ENCODE measurements at regions not wholly inside any gene's neighbourhood (a gene's known extent, or its start where the extent isn't known, plus 50 kb on each side); places are given as distances from the start of the nearest gene placed in this dataset.

DNA sequence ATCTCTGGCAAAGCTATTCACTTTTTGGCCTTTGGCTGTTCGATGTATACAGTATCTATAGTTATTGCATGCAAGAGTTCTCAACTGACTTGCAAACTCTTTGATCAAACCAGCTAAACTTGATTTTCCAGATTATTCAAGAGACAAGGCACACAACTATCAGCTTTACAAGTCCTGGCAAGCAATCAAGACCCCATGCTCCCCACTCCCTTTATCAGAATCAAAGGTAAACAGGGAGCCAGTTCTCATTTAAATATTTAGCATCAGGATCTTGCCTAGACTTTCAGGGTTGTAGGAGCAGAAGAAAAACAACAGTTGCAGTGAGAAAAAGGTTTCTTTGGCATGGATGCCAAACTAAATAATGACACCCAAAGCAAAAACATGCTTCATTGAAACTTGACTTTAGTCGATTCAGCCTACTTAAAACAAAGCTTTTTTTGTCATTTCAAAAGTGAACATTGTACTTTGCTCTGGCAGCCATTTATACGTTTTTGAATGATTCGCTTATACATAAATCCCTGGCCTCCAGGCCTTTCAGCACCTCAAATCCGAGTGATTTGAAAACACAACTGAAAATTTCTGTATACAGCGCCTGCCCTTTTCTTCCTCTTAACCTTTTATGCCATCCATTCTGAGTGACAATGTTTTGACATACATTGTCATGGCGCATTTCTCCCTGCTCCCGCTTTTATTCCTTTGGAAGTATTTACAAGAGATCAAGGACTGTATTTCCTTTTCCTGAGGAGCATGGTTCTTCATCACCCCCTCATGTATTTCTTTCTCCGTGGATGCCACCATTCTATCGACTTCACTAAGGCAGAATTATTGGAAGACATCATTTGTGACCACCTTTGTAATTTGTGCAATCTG, 340.8 kb downstream of the KLF5 start:
- intact Hi-C loops (cut with DNase I), result no loop called here
- no peak overlapping the region for H3K27ac ChIP-seq

DNA sequence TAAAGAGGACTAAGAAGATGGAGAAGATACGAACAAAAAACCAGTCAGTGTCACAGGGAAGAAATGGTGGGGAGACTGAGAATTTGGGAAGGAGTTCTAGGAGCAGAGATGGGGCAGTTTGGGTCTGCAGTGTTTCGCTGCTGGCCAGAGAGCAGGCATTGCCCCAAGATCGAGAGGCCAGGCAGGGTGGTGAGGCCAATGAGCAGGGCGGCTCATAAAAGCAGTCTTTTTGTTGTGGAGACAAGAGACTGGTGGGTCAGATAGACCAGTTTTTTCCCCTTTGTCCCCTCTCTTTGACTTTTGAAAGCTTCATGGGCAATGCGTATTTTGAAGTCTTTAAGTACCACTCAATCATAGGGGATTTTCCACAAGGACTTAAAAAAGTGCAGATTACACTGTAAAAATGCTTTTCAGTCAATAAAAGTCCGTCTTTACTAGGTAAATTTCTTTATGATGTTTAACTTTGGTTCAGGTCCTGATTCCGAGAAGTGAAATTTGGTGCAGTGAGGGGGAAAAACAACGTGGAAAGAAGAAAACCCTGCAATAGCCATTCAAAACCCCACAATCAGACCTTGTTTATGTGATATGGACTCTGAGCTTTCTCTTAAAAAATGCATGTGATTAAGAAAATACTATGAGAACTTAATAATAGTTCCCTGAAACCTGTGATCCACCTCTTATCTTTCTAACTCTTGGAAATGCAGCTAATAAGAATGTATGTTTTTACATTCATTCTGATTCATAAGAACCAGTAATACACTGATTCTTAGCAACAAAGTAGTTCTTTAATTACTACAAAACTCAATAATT, 338.9 kb downstream of the KLF5 start:
- no peaks in the 10 kb centered on the region for H3K36me3 ChIP-seq
- intact Hi-C loops (cut with DNase I), result no loop called here
- H3K9me3 ChIP-seq, result no peaks in the 10 kb centered on the region
- TF ChIP-seq, protein P1, sequence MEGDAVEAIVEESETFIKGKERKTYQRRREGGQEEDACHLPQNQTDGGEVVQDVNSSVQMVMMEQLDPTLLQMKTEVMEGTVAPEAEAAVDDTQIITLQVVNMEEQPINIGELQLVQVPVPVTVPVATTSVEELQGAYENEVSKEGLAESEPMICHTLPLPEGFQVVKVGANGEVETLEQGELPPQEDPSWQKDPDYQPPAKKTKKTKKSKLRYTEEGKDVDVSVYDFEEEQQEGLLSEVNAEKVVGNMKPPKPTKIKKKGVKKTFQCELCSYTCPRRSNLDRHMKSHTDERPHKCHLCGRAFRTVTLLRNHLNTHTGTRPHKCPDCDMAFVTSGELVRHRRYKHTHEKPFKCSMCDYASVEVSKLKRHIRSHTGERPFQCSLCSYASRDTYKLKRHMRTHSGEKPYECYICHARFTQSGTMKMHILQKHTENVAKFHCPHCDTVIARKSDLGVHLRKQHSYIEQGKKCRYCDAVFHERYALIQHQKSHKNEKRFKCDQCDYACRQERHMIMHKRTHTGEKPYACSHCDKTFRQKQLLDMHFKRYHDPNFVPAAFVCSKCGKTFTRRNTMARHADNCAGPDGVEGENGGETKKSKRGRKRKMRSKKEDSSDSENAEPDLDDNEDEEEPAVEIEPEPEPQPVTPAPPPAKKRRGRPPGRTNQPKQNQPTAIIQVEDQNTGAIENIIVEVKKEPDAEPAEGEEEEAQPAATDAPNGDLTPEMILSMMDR (IDR thresholded peaks at IDR 0.05), result no peak
- H3K4me3 ChIP-seq, result no peak overlapping the region
- no peaks in the 10 kb centered on the region for H3K27me3 ChIP-seq
- DNase-seq (ENCODE audit: low spot score in 2 of 2), result no peak
- no peaks in the 10 kb centered on the region for H3K4me1 ChIP-seq
- no peak overlapping the region for H3K27ac ChIP-seq

More for the DNA sequence above, 340.8 kb downstream of the KLF5 start:
- H3K4me1 ChIP-seq, result no peaks in the 10 kb centered on the region
- no peaks in the 10 kb centered on the region for H3K9me3 ChIP-seq
- H3K27me3 ChIP-seq, result no peaks in the 10 kb centered on the region
- H3K36me3 ChIP-seq, result no peaks in the 10 kb centered on the region
- TF ChIP-seq, protein P1 (IDR thresholded peaks at IDR 0.05), result no peak
- no peak for DNase-seq (ENCODE audit: low spot score in 2 of 2)
- H3K4me3 ChIP-seq, result no peak overlapping the region

DNA sequence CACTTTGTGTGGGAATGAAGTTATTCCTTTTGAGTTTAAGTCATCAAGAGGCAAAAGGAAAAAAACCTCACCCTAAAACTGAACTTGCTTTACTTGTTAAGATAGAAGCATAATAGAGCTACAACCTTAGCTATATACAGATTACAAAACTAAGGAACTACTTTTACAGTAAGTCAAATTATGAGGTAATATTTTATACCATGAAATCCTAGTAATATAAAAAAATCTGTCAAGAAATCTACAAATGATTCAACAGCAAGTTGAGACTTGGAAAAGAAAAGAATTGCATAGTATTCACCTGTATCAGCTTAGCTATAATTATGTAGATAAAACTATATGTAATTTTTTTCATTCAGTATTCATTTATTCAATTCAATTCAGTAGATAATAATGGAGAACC, 335.3 kb downstream of the KLF5 start:
- TF ChIP-seq, protein P1 (IDR thresholded peaks at IDR 0.05), result no peak
- no peaks in the 10 kb centered on the region for H3K4me1 ChIP-seq
- no peak overlapping the region for H3K27ac ChIP-seq
- H3K36me3 ChIP-seq, result no peaks in the 10 kb centered on the region
- H3K4me3 ChIP-seq, result no peak overlapping the region
- H3K27me3 ChIP-seq, result no peaks in the 10 kb centered on the region
- H3K9me3 ChIP-seq, result no peaks in the 10 kb centered on the region
- intact Hi-C loops (cut with DNase I), result no loop called here
- no peak for DNase-seq (ENCODE audit: low spot score in 2 of 2)

DNA sequence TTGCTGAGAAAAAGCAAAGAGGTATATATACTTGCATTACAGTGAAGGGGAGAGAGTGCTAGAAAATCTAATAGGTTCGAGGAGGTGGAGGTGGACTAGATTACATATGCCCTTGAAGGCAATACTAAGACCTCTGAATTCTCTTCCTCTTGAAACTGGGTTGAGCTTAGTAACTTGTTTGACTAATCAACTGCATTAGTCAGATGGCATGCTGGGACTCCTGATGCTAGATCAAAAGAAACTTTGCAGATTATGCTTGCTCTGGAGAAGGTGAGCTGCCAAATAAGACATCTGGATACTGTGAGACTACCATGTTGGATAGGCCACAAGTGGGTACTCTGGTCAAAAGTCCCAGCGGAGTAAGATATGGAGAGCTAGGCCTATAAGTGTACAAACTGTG, 331.3 kb downstream of the KLF5 start:
- TF ChIP-seq, protein P1 (IDR thresholded peaks at IDR 0.05), result no peak

DNA sequence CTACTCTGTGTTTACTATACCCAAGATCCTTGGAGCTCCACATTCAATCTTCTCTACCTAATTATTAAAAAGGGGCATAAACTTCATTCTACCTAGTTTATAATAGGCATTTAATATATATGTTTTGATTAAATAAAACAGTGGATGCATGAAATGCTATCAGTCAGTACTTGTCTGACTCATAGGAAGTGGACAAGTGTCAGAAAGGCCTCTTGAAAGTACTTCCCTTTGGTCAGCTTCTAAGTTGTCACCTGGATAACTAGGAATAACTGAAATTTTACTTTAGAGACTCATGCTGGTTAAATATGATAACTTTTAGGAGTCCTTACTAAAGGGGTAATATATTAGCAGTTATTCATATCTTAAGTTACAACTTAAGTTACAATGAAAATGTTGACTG, 329.8 kb downstream of the KLF5 start:
- H3K27me3 ChIP-seq, result no peaks in the 10 kb centered on the region
- no peaks in the 10 kb centered on the region for H3K4me1 ChIP-seq
- TF ChIP-seq, protein P1 (IDR thresholded peaks at IDR 0.05), result no peak
- no peak overlapping the region for H3K4me3 ChIP-seq
- no peak for DNase-seq (ENCODE audit: low spot score in 2 of 2)
- H3K36me3 ChIP-seq, result no peaks in the 10 kb centered on the region
- intact Hi-C loops (cut with DNase I), result no loop called here
- H3K9me3 ChIP-seq, result no peaks in the 10 kb centered on the region
- H3K27ac ChIP-seq, result no peak overlapping the region

More for the DNA sequence above, 331.3 kb downstream of the KLF5 start:
- intact Hi-C loops (cut with DNase I), result no loop called here
- no peak overlapping the region for H3K27ac ChIP-seq
- no peaks in the 10 kb centered on the region for H3K36me3 ChIP-seq
- no peaks in the 10 kb centered on the region for H3K4me1 ChIP-seq
- DNase-seq (ENCODE audit: low spot score in 2 of 2), result no peak
- no peak overlapping the region for H3K4me3 ChIP-seq
- no peaks in the 10 kb centered on the region for H3K27me3 ChIP-seq
- H3K9me3 ChIP-seq, result no peaks in the 10 kb centered on the region
